Activated CD8-positive, alpha-beta memory T cell treated with anti-CD3 and anti-CD28 coated beads for 24 hours (primary cell): ENCODE measurements at regions not wholly inside any gene's neighbourhood (a gene's known extent, or its start where the extent isn't known, plus 50 kb on each side); places are given as distances from the start of the nearest gene placed in this dataset.

Experiments
- DNase-seq: peaks from one replicate; pipeline ENCODE4 v3.0.0-alpha.2; 2020

GRCh38 chr2:220002251-220002650 is 374.8 kb downstream of the SLC4A3 start:
- DNase-seq = no peak

DNA sequence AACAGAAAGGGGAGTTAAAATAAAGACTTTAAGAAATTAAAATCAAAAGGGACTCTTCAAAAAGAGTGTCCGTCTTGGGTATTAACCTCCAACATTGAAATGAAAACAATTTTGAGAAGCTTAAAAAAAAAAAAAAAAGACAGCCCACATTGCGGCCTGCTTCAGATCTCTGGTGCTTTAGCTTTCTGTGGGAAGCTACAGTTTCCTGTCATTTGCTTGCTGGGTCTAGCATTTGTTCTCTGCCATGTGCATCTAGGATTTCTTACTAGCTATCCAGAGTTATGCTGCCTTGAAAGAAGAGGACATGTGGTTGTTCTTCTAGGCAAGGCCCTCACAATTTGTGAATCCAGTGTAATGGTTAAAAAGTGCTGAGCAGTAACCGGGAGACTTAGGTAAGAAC is 375.3 kb downstream of the SLC4A3 start:
- no peak for DNase-seq

DNA sequence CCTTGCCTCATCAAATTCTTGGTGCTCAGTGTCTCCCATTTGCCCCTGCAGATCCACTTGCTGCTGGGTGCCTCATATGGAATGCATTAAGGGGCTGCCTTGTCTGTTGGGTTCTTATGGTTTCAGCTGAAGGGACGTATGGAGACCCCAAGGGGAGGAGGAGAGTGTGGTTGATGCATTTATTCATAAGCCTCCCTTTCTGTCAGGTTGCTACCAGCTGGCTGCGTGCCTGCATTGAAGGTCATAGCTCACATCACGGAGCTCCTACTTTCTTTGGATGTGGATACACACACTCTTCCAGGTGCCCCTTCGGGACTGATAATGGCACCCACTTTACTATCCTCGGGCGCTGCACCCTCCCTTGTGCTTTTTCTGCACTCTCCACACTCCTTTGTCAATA is 377.9 kb downstream of the SLC4A3 start:
- DNase-seq = no peak

DNA sequence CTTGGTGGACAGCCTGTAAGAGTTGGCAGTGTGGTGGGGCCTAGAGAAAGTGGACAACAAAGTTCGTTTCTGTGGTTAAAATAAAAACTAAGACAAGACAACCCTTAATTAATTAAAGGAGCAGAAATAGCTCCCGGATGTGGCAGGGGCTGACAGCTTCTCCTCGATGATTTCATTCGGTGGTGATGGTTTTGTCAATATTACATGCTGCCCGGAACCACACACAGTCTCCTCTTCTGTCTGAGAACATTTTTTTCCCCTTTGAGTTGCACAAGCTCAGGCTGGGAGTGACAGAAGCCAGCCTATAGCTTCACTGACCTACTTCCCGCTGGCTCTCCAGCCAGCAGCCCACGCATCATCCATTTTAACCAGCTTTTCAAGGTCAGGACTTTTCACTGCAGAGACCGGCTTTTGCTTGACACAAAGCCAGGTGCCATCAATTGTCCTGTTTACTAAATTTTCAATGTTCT is 378.8 kb downstream of the SLC4A3 start:
- DNase-seq = no peak

GRCh38 chr2:220011859-220012258 is 384.4 kb downstream of the SLC4A3 start:
- no peak for DNase-seq

GRCh38 chr2:220014961-220015360 is 387.5 kb downstream of the SLC4A3 start:
- no peak for DNase-seq

- DNase-seq = no peak
These were observed 388.1 kb downstream of the SLC4A3 start for GRCh38 chr2:220015576-220015975.

GRCh38 chr2:220025207-220025606 is 397.8 kb downstream of the SLC4A3 start:
- DNase-seq = no peak

DNA sequence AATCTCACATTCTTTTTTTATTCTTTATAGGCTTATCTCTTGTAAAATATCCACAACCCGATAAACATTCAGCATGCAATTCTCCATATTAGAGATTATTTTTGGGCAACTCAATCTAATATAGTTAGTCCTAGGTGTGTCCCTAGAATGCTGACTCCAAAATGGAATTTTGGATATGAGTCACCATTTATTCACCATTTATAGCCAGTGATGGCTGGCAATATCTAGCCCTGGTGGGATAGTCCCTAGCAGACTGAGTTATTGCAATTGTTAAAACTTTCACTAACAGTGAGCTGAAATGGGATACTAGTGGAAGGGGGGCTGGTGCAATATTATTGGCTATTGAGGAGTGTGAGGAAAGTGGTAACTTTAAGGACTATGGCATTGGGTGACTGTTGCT is 401.6 kb downstream of the SLC4A3 start:
- DNase-seq = no peak

- no peak for DNase-seq
These were observed 406.1 kb downstream of the SLC4A3 start for GRCh38 chr2:220033546-220033945.

DNA sequence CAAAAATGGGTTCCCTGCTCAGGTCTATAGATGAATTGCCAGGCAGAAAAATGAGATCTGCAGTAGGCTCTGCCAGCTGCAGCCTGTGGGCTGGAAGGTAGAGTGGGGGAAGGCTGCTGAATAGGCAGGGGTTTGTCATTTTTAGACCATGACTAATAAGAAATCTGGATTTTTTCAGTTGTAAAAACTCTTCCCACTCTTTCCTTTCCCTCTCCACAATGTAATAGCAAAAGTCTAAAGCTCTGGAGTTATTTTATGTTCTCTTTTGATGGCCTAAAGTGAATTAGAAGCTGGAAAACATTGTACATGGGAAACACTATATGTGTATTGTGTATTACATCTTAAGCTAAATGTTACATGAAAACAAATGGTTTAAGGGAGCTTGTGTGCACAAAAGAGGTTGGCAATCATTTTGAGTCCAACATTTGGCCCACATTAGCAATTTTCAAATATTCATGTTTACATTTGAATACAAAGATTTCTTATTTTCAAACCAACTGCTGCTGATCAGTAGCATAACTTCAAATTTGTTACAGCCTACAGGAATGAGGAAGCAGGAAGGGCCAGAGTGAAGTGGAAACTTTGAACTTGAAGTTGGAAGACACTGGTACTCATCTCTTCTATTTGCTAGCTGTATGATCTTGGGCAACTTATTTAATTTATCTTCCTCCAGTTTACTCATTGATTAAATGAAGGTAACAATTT is 407.1 kb downstream of the SLC4A3 start:
- no peak for DNase-seq

DNA sequence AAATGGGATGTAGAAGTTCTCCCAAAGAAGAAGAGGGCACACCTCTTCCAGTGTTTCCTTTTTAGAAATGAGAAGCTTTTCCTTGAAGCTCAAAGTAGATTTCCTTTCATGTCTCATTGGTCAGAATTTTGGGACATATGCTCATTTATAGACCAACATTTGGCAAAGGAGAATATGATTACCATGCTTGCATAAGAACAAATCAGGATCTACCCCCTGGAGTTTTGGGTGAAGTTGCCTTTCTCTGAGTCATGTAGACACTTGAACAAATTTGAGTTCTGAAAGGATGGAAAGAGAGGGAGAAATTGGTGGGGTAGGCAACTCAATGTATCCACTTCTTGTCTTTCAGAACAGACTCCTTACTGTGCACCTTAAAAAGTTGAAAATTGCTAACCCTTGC is 409.0 kb downstream of the SLC4A3 start:
- no peak for DNase-seq

GRCh38 chr2:220040346-220040745 is 412.9 kb downstream of the SLC4A3 start:
- DNase-seq = no peak

GRCh38 chr2:220041447-220041846 is 414.0 kb downstream of the SLC4A3 start:
- DNase-seq = no peak

GRCh38 chr2:220043155-220043989 is 415.9 kb downstream of the SLC4A3 start:
- DNase-seq = no peak

- DNase-seq = no peak
These were observed 416.5 kb downstream of the SLC4A3 start for GRCh38 chr2:220043990-220044335.

DNA sequence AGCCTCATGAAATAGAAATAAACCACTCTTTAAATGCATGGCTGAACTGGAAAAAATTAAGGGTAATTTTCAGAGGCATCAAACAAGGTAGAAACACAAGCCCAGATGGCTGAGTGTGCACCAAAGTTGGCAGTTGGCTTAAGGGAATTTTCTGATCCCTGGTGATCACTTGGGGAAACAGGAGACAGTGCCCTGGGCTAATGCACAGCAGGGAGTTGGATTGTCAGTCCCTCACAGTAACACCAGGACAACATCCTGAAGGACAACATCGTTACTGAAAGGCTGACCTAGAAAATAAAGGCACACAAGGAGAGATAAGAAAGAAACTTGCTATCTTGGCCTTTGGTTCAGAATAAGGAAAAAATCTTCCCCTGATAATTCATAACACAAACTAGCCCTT is 417.0 kb downstream of the SLC4A3 start:
- no peak for DNase-seq

DNA sequence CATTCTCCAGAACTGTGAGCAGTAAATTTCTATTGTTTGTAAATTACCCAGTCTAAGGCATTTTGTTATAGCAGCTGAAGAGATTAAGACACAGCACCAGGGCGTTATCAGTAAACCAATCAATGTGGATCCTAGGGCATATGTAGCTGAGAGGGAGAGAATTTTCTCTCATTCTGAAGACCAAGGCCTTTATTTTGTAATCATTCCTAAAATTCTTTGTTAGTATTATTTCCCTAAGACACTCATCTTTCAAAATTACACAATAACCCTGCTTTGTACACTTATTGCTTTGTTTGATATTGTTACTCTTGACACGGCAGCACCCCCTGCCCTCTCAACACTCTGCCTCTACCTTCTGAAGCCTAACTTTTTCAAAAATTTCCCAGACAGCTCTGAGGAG is 419.1 kb downstream of the SLC4A3 start:
- DNase-seq = no peak

DNA sequence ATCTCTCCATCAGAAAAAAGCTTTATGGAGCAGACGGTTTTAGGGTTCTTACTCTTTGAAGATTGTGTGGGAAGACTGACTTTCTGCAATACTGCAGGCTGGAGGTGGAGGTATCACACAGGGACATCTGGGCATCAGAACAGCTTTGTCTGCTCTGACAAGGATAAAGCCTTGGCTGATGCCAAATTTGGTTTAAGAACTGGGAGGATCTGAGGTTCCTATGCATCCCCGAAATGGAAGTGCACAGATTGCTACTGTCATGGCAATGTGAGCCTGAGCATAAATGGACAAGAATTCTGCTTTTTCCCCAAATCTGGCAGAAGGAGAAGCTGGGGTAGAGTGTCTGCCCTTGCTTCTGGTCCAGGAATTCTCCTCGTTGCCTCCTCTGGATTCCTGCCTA is 424.3 kb downstream of the SLC4A3 start:
- no peak for DNase-seq

DNA sequence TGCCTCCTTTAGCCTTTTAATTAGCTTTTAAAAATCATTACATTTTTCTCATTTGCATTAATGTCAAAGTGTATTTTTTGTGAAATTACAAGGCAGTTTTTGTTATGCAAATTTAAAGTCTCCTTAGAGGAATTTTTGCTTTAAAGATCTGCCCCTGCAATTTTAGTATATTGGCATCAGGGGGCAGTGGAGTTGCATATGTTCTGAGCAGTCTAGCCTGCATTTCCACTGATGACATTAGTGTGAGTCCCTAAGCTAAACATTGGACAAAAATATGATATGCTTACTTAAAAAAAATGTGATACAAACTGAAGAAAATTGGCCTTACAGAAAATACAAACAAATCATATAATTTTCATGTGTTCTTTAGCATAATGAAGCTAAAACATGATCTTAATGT is 426.5 kb downstream of the SLC4A3 start:
- no peak for DNase-seq

DNA sequence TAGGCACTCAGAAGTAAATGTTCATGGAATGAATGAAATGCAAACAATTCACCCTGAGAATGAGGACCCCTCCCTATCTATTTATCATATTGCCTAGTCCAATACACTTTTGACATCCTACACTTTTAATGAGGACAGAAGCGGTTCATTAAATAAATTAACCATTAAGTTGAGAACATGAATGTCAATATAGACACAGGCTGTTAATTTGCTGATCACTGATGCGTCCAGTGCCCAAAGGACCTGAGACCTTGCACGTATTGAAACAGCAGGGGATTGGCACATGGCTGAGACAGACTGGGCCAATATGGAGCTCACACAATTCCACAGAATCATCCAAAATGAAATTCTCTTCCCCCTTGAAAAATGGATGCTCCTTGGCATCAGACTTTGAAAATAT is 430.0 kb downstream of the SLC4A3 start:
- DNase-seq = no peak

GRCh38 chr2:220057916-220058315 is 430.5 kb downstream of the SLC4A3 start:
- DNase-seq = no peak

- DNase-seq = no peak
These were observed 436.9 kb downstream of the SLC4A3 start for GRCh38 chr2:220064111-220065030.
